GM21619 (cell line): ENCODE measurements at regions not wholly inside any gene's neighbourhood (a gene's known extent, or its start where the extent isn't known, plus 50 kb on each side); places are given as distances from the start of the nearest gene placed in this dataset.
"Not testable (repeated sequence)": the region's sequence is repeated elsewhere in the genome, so short reads cannot be mapped to it uniquely, and the experiment has no call there.

ENCODE experiments used
- ATAC-seq: cut with Tn5 transposase; IDR thresholded peaks from one replicate; pipeline ENCODE4 v1.9.1; 2021; ENCODE audit not compliant: unreplicated experiment

DNA sequence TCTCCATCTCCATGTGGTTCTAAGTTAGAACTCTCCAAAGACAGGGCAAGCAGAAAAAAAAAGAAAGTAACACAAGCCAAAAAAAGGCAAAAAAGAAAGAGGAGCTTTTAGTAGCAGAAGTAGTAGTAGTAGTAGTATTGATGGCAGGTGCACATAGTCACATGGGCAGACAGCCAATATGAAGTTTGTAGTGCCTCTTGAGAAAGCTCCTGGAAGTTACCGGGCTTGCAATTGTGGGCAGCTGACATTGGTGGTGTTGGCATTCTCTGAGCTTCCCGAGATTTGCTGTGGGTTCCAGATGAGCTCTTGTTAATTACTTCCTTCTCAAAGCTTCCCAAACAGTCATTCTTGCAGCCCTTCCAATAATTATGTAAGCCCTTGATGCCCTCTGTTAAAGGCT lies 1128.5 kb downstream of the TYW1 start:
- ATAC-seq: no peak

DNA sequence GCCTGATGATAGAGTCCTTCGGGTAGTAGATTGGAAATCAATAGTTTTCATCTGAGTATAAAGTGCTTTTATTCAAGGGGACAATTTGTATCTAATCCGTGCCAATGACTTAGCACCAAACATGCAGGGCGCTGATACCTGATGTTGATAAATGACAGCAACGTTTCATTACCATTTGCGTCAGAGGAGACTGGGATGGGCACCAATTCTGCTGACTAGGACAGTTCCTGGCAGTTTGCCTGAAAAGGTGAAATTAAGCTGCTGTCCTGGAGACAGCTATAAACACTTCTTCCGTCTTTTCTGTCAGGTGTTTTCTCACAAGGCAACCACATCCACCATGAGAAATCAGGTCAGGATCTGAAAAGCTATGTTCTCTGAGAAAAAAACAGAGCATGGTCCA lies 1136.4 kb downstream of the TYW1 start:
- ATAC-seq: no peak

DNA sequence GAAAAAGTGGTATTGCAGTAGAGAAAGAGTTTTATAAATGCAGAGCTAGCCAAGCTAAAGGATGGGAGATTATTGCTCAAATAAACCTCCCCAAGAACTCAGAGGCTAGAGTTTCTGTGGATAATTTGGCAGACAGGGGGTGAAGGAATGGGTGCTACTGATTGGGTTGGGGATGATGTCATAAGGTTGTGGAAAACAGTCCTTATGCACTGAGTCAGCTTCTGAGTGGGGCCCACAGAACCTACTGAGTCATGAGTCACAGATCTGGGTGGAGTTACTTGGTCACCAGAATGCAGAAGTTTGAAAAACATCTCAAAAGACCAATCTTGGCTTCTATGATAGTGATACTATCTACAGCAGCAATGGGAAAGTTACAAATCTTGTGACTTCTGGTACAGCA lies 1146.7 kb downstream of the TYW1 start:
- ATAC-seq: no peak

DNA sequence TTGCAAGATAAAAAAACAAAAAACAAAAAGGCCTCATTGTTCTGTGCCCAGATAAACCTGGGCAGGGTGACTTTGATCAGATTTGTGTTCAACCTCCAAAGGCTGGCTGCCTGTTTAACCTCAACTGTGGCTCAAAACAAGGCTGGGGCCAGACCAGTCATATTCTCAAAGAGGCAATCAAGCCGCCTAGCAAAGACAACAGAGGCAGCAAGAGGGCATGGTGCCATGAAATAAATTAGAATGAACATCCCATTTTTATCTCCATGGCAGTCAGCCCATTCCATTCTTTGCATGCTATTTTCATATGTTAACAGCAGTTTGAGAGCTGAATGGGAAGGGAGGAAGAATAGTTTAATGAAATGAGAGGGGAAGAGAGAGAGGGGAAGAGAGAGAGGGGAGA lies 1150.3 kb downstream of the TYW1 start:
- ATAC-seq: no peak

DNA sequence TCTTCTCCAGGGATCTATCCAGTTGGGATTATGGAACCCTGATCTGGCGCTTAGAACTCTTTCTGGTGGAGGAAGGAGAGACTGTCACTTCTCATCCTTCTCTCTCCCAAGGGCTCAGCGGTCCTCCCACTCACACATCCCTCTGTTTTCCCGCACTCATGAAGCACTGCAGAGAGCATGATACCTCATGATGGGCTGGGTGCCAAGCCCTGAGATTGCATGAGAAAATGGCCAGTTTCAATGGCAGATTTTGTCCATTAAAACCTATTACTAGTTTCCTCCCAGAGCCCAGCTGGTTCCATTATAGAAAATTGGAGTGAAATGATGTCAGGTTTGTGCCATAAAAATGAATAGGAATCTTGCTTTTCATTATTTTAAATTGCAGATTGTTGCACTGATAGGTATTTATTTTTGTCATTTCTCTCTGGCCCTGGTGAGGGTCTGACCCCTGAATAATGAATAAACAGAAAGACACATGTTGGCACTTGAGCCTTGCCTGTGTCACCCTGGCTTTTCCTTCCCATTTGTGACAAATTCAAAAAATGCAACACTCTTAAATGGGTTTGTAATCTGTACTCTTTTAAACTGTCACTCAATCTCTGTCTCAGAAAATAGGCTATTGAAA lies 1151.1 kb downstream of the TYW1 start:
- no peak for ATAC-seq

DNA sequence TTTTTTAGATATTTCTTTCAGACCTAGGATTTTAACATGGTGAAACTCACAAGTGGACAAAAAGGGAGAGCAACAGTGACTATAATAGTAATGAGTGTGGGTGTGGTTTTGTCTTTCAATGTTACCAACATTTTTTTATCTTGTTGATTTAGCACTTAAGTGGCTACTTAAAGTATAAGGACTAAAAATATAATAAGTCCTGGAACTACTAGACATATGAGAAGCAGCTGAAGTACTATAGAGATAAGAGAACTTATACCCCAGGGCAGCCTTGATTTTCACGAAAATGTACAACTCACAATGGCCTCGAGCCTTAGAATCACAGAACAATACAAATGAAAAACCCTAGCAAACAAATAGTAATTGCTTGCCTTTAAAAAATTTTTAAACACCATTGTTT lies 1151.8 kb downstream of the TYW1 start:
- no peak for ATAC-seq

DNA sequence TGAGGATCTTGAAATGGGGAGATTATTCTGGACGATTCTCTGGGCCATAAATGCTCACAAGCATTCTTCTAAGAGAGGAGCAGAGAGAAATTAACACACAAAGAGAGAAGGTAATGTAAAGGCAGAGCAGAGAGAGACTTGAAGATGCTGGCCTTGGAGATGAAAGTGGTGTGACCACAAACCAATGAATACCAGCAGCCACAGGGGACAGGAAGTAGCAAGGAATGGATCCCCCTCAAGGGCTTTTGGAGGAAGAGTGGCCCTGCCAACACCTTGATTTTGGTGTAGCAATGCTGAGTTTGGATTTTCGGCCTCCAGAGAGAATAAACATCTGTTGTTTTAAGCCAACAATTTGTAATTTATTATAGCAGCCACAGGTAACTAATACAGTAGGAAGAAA lies 1155.6 kb downstream of the TYW1 start:
- no peak for ATAC-seq

DNA sequence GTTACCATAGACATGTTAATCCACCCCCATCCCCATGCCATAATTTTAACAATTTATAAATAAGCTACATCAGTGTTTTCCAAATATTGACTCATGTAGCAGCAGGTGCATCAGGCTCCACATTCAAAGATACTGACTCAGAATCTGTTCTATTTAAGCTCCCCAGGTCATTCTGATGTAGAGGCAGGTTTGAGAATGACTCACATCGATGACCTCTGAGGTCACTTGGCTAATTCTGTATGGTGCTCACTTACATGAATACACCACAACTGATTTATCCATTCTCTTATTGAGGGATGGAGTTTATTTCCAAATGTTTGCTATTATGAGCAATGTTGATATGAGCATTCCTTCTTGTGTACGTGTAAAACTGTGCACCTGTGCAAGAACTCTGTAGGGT lies 1159.0 kb downstream of the TYW1 start:
- ATAC-seq: no peak

DNA sequence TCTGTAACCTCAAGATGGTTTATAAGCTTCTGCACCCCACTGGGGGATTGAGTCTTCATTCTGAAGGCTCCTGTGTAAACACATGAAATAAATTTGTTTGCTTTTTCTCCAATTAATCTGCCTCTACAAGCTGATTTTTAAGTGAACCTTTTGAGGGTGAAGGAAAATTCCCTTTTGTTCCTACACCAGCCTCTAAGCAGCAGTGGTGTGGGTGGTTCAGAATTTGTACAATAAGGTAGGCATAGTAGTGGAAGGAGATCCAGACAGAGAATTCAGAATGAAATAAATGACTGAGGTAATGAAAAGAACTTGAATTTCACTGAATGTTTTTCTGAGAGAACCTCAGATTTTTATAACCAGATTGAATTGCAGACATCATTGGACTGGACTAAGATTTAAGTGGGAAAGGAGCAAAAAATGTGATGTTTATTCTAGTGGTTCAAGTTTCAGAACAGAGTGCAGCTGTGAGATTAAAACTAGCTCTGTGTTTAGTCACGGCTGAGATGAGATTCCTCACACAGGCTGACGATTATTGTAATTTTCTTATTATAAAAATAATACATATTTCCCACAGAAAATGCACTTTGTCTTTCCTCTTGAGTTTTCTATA lies 1162.2 kb downstream of the TYW1 start:
- ATAC-seq: no peak

DNA sequence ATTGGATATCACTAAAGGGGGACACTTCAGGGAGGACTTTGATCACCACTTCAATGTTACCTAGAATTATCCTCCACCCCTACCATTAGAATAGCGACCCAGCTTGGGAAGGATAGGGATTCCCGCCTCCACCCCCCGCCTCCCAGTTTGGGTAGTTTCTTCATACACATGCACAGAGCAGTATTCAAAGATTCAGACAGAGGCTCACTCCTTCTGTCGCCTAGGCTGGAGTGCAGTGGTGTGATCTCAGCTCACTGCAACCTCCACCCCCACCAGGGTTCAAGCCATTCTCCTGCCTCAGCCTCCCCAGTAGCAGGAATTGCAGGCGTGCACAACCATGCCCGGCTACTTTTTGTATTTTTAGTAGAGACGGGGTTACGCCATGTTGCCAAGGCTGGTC lies 1166.1 kb downstream of the TYW1 start:
- ATAC-seq: no peak

DNA sequence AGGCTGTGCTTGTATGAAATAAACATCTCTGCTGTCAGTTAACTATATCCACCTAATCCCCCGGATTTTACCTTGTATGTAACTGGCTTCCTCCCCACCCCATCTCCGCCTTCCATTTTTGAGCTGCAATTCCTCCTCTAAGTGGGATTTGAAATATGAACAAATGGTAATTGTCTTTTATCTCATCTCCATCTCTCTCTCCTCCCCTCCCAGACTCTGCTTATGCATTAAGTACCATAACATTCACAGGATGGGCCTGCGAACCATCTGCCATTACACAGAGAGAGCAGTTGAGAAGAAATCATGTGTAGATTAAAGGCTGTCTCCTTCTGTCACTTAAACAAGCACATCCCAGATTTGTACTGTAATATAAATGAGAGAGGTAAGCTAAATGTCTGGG lies 1169.9 kb downstream of the TYW1 start:
- ATAC-seq: no peak

DNA sequence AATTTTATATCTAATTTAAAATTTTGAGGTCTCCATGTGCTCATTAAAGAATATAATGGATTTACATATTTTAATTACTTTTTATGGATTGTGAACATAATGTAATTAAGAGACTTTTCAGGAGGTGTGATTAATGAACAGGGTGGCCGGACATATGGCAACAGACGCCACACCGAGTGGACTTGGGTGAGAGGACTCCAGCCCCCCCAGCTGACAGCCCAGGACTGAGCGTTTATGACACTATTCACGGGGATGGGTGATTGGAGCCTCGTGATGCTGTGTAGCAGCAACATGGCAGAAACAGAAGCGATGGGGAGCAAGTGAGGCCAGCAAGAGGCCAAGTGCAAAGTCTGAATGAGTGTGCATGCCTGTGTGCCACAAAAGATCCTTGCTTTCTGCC lies 1176.9 kb downstream of the TYW1 start:
- ATAC-seq: no peak

DNA sequence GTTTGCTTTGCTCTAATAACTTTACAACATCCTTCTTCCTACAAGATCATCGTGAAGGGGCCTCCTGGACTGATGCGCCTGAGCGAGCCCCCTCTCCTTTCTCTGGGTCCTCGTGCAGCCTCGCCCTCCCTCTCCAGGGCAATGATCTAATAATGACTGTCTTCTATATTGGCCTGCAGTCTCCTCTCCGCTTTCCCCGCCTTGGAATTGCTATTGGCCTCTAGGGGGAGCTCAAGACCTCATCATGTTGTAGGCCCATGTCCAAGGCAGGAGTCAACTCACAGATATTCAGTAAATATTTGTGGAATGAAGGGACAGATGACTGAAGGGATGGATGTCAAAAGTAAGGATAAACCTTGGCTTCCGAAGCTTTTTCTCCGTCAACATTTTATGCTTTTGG lies 1180.3 kb downstream of the TYW1 start:
- ATAC-seq: no peak

DNA sequence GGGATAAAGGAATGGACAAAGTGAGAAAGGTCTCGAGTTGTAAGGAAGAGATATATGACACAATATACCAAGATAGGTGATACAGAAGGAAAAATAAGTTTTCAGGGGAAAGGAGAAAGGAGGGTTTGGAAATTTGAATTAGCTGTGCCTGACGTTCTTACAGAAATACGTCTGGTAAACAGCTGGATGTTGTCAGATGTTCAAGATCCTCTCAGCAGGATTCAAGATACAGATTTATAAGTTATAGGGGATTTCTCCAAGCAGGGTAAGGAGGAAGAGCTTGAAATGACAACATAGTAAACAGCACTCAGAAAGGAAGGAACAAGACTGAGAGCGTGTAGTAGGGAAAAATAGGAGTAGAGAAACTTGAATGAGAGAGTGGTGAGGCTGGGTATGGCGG lies 1184.1 kb downstream of the TYW1 start:
- ATAC-seq: no peak

DNA sequence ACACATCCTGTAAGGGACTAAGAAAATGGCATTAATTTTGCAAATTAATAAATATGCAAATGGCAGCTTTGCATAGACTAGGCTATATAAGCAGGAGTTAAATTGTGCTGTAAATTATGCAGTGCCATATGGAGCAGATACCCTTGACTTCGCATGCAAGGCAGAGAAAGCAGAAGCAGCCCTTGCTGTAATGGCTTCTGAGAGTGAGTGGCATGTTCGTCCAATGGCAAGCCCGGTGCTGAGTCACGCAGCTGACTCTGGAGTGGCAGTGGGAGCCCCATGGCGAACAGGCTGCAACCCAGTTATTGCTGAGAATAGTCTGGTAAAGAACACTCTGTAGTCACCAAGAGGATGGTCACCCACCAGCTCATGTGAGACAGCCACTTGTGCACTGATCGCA lies 1186.5 kb downstream of the TYW1 start:
- ATAC-seq: no peak

DNA sequence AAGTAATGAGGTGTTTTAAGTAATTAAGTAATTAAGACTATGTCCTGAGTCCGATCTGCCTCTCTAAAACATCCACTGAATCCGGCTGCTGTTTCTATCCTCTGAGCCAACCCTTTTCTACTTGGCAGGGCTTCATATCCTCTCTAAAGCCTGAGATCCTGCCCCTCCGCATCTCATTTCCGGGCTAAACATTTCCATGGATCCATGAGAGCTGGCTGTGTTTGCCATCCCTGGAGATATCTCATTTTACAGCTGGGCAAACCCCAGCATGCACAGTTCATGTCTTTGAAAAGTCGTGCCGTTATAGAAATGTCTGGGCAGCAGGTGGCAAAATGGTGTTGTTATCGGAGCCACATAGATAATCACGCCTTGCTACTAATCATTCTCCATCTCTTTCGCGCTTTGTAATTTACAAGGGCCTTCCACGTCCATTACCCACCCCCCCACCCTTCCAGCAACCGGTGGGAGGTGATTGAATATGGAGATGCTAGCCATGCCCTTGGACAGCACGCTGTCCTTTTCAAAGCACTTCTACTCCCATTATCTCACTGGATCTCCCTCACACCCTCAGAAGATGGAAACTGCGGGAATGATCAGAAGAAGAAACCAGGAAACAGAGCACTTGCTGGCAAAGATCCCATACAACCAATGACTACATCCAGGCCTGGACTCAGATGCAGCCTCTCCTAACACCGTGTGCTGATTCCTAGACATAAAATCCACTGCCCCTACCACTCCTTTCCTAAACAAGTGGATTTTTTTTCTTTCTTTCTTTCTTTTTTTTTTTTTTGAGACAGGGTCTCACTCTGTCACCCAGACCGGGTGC lies 1189.2 kb downstream of the TYW1 start:
- ATAC-seq: no peak

DNA sequence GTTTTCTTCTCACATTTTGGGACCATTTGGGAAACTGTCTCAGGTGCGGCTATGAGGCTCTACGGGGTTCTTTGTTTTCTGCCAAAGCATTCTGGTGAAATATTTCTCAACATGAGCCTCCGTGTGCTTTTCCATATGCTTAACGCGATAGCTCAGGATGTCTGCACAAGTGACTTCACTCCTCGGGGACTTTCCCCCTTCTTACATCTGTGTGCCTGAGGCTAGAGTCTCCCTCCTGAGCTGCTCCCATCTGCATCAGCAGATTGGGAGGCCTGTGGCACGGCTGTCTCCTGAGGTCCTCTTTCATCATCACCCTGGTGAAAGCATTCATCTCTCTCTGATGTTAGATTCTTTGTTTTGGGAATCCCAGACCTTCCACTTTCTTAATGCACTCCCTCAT lies 1190.9 kb downstream of the TYW1 start:
- no peak for ATAC-seq

DNA sequence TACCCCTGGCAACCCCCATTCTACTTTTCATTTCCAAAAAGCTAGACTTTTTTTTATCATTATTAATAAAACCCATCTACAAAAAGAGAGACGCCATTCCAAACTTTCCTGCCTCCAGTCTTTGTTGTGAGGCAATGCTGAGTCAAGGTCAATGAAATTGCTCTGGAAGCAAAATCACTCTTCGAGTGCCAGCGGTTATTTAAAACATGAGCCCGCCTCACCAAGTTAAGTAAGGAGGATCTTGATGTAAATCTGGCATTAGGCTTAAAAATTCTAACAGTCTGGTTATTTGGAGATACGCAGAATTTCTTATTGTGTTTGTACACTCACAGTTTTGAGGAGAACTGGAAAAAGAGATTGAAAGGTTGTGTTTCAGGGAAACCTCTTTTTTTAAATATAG lies 1196.3 kb downstream of the TYW1 start:
- no peak for ATAC-seq

DNA sequence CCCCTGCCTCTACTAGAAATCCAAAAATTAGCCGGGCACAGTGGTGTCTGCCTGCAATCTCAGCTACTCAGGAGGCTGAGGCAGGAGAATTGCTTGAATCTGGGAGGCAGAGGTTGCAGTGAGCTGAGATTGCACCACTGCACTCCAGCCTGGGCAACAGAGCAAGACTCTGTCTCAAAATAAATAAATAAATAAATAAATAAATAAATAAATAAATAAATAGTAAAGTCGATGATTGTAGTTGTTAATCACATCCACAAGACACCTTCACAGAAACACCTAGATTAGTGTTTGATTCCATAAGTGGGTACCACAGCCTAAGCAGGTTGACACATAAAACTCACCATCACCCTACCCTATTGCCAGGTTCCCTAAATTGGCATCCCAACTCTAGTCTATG lies 1199.0 kb downstream of the TYW1 start:
- ATAC-seq: not testable (repeated sequence)

DNA sequence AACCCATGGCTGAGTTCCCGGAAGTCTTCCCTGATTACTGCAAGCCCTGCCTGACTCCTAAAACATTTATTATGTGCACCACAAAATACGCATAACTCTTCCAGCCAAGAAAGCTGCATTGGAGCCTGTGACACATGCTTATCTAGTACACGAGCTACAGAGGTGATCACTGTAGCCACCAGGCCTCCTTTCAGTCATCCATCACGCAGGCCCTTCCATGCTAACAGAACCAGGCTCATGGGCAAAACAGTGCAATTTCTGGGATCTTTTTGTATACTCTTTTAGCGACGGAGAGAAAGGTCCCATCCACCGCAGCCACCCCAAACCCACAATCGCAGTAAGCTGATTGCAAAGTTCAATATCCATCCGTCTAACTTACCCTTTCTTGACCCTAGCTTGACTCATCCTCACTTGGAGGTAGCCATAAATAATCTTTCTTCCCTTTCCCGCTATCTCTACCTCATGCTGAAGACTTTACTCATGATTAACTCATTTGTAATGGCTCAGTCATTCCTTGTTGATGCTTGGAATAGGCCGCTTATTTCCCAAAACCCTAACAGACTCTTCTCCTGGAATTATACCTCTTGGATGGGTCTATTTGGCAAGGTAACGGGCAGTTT lies 1203.5 kb downstream of the TYW1 start:
- no peak for ATAC-seq

DNA sequence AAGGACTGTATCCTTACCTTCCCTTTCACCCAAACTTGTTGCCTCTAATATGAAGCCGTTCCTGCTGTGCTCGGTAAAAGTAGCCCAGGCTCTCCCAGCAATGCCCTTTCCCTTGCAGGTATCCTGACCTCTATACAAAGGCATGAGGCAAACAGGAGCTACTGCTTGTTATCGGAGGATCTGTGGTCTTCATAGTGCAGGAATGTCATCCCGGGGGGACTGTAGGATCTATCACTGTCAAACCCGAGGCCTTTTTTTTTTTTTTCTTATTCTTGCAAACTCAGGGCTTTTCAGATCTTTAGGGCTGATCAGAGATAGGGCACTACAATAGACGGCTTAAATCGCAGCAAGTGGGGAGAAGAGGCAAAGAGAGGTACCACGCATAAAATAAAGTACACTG lies 1206.6 kb downstream of the TYW1 start:
- ATAC-seq: no peak

DNA sequence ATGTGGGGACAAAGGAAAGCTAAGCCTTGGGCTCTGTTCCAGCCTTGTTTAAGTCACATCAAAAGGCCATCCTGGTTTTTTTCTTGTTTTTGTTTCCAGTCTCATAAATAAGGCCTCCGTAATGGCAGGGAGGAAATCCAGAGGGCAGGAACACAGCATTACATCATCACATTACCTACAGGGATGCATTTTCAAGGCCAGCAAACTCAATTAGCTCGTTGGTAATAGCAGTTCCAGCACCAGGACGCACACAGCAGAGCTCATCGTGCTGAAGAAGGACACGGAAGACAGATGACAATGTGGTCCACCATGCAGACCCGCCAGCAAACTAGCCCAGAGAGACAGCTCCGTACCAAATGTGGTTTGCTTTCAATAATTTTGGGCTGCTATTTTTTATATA lies 1209.2 kb downstream of the TYW1 start:
- ATAC-seq: no peak
